ENCODE measurements at regions not wholly inside any gene's neighbourhood (a gene's known extent, or its start where the extent isn't known, plus 50 kb on each side); places are given as distances from the start of the nearest gene placed in this dataset.

DNA sequence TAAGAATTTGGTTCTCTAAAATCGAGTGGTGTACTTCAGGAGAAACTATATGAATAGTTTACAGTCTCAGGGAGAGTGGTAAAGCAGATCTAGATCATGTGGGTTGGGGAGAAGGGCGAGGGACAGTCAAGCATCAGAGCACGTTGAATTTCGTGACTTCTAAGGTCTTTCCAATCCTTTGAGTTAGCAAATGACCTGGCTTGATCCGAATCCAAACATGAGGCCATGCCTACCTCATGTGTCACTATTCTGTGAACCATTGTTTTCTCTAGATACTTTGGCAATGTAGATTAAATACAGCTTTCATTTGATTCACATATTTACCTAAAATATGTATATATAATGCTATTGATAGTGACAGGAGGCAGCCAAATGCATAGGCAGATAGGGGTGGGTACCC, 674.9 kb downstream of the NYAP2 start:
- no peak overlapping the region for H3K4me3 ChIP-seq (replicated peaks; ENCODE audit: low read depth, low read length)
- DNase-seq (ENCODE audit: low read depth), result no peak
- TF ChIP-seq, protein P1, sequence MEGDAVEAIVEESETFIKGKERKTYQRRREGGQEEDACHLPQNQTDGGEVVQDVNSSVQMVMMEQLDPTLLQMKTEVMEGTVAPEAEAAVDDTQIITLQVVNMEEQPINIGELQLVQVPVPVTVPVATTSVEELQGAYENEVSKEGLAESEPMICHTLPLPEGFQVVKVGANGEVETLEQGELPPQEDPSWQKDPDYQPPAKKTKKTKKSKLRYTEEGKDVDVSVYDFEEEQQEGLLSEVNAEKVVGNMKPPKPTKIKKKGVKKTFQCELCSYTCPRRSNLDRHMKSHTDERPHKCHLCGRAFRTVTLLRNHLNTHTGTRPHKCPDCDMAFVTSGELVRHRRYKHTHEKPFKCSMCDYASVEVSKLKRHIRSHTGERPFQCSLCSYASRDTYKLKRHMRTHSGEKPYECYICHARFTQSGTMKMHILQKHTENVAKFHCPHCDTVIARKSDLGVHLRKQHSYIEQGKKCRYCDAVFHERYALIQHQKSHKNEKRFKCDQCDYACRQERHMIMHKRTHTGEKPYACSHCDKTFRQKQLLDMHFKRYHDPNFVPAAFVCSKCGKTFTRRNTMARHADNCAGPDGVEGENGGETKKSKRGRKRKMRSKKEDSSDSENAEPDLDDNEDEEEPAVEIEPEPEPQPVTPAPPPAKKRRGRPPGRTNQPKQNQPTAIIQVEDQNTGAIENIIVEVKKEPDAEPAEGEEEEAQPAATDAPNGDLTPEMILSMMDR (IDR thresholded peaks at IDR 0.05; ENCODE audit: low read length, missing control alignments), result no peak

DNA sequence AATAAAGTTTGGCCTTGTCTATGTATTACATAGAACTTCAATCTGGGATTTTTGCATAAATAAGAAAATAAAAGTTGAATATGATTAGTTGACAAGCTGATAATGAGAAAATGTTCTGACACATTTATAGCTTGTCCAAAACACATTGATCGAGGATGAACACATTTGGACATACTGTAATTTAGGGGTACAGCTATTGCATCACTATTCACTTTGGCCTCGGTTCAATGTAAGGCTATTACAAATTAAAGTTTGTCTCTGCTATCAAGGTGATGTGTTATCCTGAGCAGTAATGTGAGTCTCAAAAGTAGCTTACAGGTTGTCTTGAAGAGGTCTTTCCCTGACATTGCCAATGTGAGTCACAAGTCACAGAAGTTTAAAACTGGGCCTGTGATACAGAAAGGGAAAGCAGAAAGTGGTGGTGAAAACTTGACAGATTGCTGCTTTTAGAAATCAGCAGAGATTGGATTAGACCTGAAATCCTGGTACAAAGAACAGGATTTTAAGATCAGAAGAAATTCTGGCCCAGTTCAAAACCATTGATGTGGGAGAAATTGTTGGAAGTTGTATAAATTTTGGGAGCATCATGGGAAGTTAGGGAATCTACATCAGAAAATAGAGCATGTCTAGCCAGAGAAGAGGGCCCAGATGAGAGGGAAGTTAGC, 674.1 kb downstream of the NYAP2 start:
- no peak overlapping the region for H3K4me3 ChIP-seq (replicated peaks; ENCODE audit: low read depth, low read length)
- no peak for DNase-seq (ENCODE audit: low read depth)
- TF ChIP-seq, protein P1 (IDR thresholded peaks at IDR 0.05; ENCODE audit: low read length, missing control alignments), result no peak

GRCh38 chr2:226066873-226067272, 667.4 kb downstream of the NYAP2 start:
- no peak for DNase-seq (ENCODE audit: low read depth)

DNA sequence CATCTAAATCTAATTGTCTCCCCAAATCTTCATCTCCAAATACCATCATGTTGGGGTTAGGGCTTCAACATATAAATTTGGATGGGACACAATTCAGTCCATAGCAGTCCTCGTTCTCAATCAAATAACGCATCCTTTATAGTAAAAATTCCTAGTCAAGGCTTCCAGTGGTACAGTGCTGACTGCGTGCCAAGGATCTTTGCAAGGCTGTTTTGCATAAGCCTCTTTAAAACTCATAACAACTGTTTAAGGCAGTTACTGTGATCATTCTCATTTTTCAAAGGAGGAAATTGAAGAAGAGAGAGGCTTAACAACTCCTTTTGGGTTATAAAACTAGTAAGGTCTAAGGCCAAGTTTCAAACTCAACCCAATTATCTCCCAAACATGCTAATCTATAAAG, 666.9 kb downstream of the NYAP2 start:
- TF ChIP-seq, protein P1 (IDR thresholded peaks at IDR 0.05; ENCODE audit: low read length, missing control alignments), result no peak
- DNase-seq (ENCODE audit: low read depth), result no peak
- no peak overlapping the region for H3K4me3 ChIP-seq (replicated peaks; ENCODE audit: low read depth, low read length)

More at GRCh38 chr2:226066873-226067272, 667.4 kb downstream of the NYAP2 start:
- TF ChIP-seq, protein P1 (IDR thresholded peaks at IDR 0.05; ENCODE audit: low read length, missing control alignments), result no peak
- H3K4me3 ChIP-seq (replicated peaks; ENCODE audit: low read depth, low read length), result no peak overlapping the region

DNA sequence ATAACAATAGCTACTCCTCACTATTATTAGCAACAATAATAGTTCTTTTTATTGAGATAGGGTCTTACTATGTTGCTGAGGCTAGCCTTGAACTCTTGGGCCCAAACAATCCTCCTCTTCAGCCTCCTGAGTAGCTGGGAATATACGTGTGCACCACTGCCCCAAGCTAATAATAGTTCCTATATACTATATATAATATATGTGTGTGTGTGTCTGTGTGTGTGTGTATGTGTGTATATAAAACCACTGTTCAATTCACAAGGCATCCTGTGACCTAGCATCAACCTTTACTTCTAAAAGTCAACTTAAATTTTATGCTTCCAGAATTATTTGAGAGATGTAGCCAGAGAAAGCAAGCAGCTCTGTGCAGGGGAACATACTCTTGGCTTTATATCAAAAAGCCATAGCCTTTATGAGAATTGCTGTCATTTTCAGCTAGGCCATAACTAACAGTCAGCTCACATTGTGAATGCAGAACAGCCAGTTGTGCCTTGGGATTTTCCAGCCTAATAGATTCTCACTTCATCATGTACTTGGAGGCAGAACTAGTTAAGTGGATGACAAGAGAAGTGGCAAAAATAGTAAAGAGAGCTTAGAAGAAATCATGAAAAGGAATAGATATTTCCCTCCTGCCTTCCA, 665.5 kb downstream of the NYAP2 start:
- H3K4me3 ChIP-seq (replicated peaks; ENCODE audit: low read depth, low read length), result no peak overlapping the region
- TF ChIP-seq, protein P1 (IDR thresholded peaks at IDR 0.05; ENCODE audit: low read length, missing control alignments), result no peak
- no peak for DNase-seq (ENCODE audit: low read depth)

- TF ChIP-seq, protein P1 (IDR thresholded peaks at IDR 0.05; ENCODE audit: low read length, missing control alignments), result no peak
- DNase-seq (ENCODE audit: low read depth), result peak; percentile 43
- no peak overlapping the region for H3K4me3 ChIP-seq (replicated peaks; ENCODE audit: low read depth, low read length)
Measured at GRCh38 chr2:226063704-226064440, 664.4 kb downstream of the NYAP2 start.

Data from fibroblast of pulmonary artery (primary cell).